ENCODE measurements at regions not wholly inside any gene's neighbourhood (a gene's known extent, or its start where the extent isn't known, plus 50 kb on each side); places are given as distances from the start of the nearest gene placed in this dataset.

- Histone ChIP-seq H3K14ac (replicated peaks; ENCODE audit: low read depth, low read length) (no peak overlapping the region), H3K9ac (ENCODE audit: low read depth, low read length) (no peak overlapping the region), H4K8ac (ENCODE audit: low read depth in 2 of 2, low read length in 2 of 2) (no peak overlapping the region), H3K9me1 (ENCODE audit: insufficient read depth, low read length) (0 out of 2 replicates have a peak, but pooled peaks cover 2% of the 10 kb centered on the region), H3K27me3 (ENCODE audit: control insufficient read depth, insufficient read depth, low read length) (no peaks in the 10 kb centered on the region), H3K4me2 (ENCODE audit: low read depth, low read length) (no peak overlapping the region), H4K91ac (ENCODE audit: insufficient read depth, low read depth, low read length) (no peak overlapping the region), H2BK15ac (ENCODE audit: low read depth, low read length) (no peak overlapping the region), H3K4ac (ENCODE audit: low read depth, low read length) (no peak overlapping the region), H3K23ac (ENCODE audit: low read depth, low read length) (no peak overlapping the region), H3K18ac (ENCODE audit: low read depth, low read length) (no peak overlapping the region), H3K27ac (ENCODE audit: insufficient read depth, low read length) (no peak overlapping the region), H3K4me3 (ENCODE audit: insufficient read depth, low read depth, low read length) (no peak overlapping the region), H2BK20ac (ENCODE audit: low read depth, low read length) (no peak overlapping the region), H3K4me1 (ENCODE audit: control insufficient read depth, insufficient read depth, low read length) (no peaks in the 10 kb centered on the region), H3K36me3 (ENCODE audit: control insufficient read depth, insufficient read depth, low read length) (no peaks in the 10 kb centered on the region), H3K56ac (ENCODE audit: extremely low read depth, insufficient read depth, low read length) (no peak overlapping the region; the same call in 1 of the 2 replicates), H2BK120ac (ENCODE audit: low read depth, low read length) (no peak overlapping the region), H2BK5ac (ENCODE audit: low read depth, low read length, poor library complexity, severe bottlenecking) (no peak overlapping the region), H3K9me3 (ENCODE audit: control insufficient read depth, insufficient read depth, low read length) (no peaks in the 10 kb centered on the region), H4K20me1 (ENCODE audit: insufficient read depth, low read length) (no peaks in the 10 kb centered on the region), H4K5ac (ENCODE audit: low read depth, low read length) (no peak overlapping the region), H2AK9ac (replicated peaks; ENCODE audit: low read depth, low read length, poor library complexity) (no peak overlapping the region), H3K79me1 (ENCODE audit: low read depth in 1 of 2, low read length in 2 of 2) (no peaks in the 10 kb centered on the region), H2AK5ac (ENCODE audit: low read depth, low read length) (no peak overlapping the region), H2AFZ (replicated peaks; ENCODE audit: low read length, poor library complexity) (no peak overlapping the region)
- POLR2A ChIA-PET (ENCODE audit: unreplicated experiment), result no interaction called here
- no peak for DNase-seq
- in situ Hi-C loops (cut with MboI; ENCODE audit: low sequenced_read_pairs) (no loop called here), intact Hi-C loops (cut with micrococcal nuclease) (no loop called here), dilution Hi-C loops (cut with HindIII; ENCODE audit: low sequenced_read_pairs, unreplicated experiment) (no loop called here)
- no peak for ATAC-seq (ENCODE audit: low read depth)
- TF ChIP-seq, protein P1, sequence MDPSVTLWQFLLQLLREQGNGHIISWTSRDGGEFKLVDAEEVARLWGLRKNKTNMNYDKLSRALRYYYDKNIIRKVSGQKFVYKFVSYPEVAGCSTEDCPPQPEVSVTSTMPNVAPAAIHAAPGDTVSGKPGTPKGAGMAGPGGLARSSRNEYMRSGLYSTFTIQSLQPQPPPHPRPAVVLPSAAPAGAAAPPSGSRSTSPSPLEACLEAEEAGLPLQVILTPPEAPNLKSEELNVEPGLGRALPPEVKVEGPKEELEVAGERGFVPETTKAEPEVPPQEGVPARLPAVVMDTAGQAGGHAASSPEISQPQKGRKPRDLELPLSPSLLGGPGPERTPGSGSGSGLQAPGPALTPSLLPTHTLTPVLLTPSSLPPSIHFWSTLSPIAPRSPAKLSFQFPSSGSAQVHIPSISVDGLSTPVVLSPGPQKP (IDR thresholded peaks at IDR 0.05; ENCODE audit: borderline replicate concordance, low read depth, low read length), result no peak
- TF ChIP-seq FOS (IDR thresholded peaks at IDR 0.05; ENCODE audit: low read depth, low read length) (no peak), USF2 (IDR thresholded peaks at IDR 0.05; ENCODE audit: low read depth, low read length) (no peak), RCOR1 (IDR thresholded peaks at IDR 0.05; ENCODE audit: insufficient replicate concordance, low read length) (no peak), SMC3 (IDR thresholded peaks at IDR 0.05; ENCODE audit: low read depth, low read length) (no peak), MAZ (IDR thresholded peaks at IDR 0.05; ENCODE audit: borderline replicate concordance, low read depth, low read length) (no peak), MXI1 (IDR thresholded peaks at IDR 0.05; ENCODE audit: borderline replicate concordance, low read depth, low read length) (no peak), BHLHE40 (IDR thresholded peaks at IDR 0.05; ENCODE audit: low read depth, low read length) (no peak), RAD21 (IDR thresholded peaks at IDR 0.05; ENCODE audit: low read length) (no peak)
- 71% methylated on average over 6 of the region's 19 CpGs; no CpG with 5 or more reads in 1 of the 2 experiments for WGBS, 2 experiments (ENCODE audit: extremely low coverage in 2 of 2, insufficient read length in 1 of 2)
- no TSS peak for BruUV-seq (replicated peaks)
- CTCF ChIA-PET, result no interaction called here
These were observed 377.1 kb upstream of the ANKRD30A start for GRCh38 chr10:36748128-36748871.

Data from IMR-90 (cell line).